ENCODE measurements at regions not wholly inside any gene's neighbourhood (a gene's known extent, or its start where the extent isn't known, plus 50 kb on each side); places are given as distances from the start of the nearest gene placed in this dataset.

- DNase-seq = no peak
Observed at GRCh38 chr18:25423760-25424159, 71.8 kb upstream of the ZNF521 start.

- no peak for DNase-seq
Observed at GRCh38 chr18:25423267-25423666, 71.3 kb upstream of the ZNF521 start.

DNA sequence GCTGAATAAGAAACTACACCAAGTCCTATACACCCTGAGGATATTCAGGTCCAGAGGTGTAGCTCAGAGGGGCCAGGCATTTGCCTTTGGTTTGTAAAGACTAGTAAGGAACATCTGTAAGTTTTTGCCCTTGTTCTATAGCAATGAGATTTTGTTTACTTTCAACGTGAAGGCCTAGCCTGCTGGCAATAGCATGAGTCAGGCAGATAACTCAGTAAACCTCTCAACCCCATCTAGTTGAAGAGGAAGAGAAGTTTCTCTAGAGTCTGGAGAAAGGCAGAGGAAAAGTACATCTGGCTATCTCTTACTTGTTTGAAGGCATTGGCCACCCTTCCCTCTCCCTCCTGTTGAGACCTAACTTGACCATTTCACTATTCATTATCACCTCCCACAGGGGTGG, 70.3 kb upstream of the ZNF521 start:
- no peak for DNase-seq

DNA sequence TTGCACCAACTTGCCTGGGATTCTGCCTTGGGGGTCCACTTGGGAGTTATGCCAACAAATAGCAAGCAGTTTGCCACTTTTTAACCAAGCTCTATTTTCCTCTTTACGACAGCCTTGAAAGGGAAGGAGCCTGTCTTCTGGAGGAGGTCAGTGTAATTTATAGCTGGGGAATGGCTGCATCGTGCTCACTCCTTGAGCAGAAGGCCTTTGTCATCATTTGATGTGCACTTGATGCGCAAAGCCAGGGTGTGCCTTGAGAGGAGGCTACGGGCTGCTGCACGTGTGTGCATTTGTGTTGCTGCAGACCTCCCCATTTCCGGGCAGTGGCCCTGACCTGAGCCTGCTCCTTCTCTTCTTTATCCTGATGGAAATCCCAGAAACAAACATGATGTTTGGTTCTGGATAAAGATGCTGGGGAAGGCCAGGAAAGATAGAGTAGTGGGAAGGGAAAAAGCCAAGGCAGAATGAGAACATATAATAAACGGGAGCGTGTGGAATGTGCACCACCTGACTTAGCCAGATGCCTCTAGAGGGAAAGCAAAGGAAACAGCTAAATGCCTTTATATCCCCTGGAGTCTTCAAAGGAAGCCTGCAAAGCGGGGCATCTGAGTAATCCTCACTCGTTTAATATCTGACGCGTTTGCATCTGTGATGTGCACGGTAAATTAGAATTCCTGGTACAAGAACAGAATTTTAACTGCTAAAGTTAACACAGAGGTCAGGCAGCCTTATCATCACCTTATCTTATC, 68.3 kb upstream of the ZNF521 start:
- DNase-seq = no peak

DNA sequence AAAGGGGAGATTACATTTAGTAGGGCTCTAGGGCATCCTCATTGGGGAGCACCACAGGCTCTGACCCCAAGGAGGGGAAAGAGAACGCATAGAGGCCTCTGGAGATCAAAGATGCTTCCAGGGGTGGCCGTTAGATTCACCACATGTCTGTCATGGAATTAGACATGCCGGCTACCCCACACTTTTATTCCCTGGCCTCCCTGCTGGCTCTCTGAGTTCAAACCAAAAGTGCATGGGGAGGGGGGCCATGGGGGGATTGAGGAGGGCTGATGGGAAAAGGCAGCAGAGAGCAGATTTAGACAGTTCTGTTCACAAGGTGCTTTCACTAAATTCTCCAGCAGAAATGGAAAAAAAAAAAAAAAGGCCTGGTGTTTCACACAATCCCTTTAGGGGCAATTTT, 64.4 kb upstream of the ZNF521 start:
- no peak for DNase-seq

GRCh38 chr18:25409971-25410370, 58.0 kb upstream of the ZNF521 start:
- no peak for DNase-seq

GRCh38 chr18:25408293-25408692, 56.3 kb upstream of the ZNF521 start:
- no peak for DNase-seq
